CD4-positive, alpha-beta T cell treated with Interleukin-4 for 1 hour (primary cell): ENCODE measurements at regions not wholly inside any gene's neighbourhood (a gene's known extent, or its start where the extent isn't known, plus 50 kb on each side); places are given as distances from the start of the nearest gene placed in this dataset.

Experiments used
- DNase-seq, 2 donors: peaks; one replicate each; pipeline ENCODE4 v3.0.0-alpha.2; 2020 to 2022

- no peak for DNase-seq
These were observed 649.6 kb downstream of the BCL11B start for GRCh38 chr14:98622208-98623051.

GRCh38 chr14:98623788-98624415 is 648.1 kb downstream of the BCL11B start:
- DNase-seq: no peak

DNA sequence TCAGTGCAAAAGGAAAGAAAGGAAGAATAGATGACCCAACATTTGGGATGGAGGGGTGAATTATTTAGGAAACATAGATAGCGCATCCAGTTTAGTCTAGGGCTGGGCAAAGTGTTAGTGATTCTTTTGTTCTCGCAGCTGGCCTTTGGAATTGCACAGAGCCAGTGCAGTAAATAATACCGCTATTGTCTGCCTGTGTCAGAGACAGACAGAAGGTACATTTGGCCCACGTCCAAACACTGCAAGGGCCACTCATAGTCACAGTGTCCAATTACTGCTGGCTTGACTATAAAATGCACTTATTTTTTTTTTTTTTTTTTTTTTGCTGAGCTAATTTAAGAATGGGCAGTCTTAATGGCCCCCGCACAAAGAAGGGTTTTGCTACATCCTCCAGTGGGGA is 638.6 kb downstream of the BCL11B start:
- DNase-seq: no peak

DNA sequence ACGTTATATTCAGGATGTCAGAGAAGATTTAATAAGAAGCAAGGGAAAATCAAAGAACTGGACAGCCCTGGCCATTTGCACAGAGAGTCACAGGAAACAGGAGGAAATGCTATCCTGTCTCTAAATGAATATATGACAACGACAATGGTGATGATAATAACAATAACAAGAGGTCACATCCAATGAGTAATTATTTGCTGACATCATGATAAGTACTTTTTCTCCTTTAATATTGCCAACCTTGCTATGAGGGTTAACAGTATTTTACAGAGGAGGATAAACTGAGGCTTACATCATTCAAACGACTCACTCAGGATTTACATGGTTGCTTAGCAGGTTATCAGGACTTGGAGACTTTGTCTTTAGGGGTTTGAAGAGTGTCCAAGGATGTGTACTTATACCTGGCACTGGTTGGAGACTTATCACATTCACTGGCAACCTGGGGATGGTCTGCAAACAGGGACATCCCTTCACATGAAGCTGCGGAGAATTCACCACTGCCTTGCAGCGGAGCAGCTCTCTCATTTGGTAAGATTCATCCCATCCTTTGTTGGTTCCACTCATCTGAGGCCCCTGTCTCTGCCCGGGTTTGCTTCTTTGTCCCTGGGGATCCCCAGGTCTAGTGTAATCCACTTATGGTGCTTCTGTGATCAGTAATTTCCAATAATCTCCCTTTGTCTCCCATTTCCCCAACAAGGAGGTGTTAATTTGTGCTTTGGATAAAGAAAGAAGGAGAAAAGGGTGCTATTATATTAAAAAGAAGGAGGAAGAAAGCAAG is 637.8 kb downstream of the BCL11B start:
- DNase-seq: no peak

GRCh38 chr14:98638366-98638765 is 633.6 kb downstream of the BCL11B start:
- no peak for DNase-seq

DNA sequence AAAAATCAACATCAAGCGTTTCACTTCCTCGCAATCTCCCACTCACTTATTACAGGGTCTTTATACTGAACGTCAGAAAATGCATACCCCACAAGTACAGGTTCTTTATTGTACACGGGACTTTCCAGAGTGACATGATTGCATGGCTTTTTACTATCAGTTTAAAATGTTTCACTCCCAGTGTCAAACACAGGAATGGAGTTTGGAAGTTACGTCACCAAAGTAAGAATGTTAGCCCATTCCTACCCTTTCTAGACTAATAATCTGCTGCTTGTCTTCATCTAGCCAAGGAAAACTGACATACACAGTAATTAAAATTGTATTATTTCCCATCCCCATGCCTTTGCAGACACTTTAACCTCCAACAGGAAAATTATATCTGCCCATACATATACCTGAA is 624.2 kb downstream of the BCL11B start:
- no peak for DNase-seq

DNA sequence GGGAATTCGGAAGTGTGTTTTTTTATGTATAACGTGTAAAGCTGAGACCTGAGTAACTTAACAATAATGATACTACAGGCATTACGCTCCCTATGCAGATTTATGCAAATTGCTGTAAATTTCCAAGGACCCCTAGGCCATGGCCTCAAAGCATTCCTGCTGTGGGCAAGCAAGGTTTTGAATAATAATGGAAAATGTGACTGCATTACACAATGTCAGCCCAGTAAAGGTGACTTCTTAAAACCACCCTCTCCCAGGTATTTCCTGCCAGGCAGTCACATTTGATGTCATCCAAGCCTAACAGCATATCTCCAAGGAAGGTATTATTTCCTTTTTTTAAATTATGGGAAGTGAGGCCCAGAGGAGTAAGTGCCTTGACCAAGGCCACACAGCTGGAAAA is 621.0 kb downstream of the BCL11B start:
- DNase-seq: no peak

GRCh38 chr14:98665007-98665406 is 607.0 kb downstream of the BCL11B start:
- DNase-seq: no peak

GRCh38 chr14:98666545-98666944 is 605.5 kb downstream of the BCL11B start:
- no peak for DNase-seq

DNA sequence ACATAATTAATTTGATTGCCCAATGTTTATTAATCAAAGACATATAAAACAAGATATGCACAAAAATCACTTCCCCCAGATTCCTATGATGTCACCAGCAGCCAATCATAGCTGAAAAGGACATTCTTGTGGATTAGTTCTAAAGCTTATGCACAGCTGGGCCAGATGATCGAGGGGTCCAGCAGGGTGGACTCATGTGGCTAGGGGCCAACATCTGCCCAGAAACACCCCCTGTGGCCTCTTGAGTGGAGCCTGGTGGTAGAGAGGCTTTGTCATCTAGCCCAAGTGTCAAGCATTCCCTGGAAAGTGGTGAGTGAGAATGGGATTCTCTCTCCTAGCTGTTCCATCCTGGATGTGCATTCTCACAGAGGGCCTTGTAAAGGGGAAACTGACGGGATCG is 590.0 kb downstream of the BCL11B start:
- DNase-seq: no peak

DNA sequence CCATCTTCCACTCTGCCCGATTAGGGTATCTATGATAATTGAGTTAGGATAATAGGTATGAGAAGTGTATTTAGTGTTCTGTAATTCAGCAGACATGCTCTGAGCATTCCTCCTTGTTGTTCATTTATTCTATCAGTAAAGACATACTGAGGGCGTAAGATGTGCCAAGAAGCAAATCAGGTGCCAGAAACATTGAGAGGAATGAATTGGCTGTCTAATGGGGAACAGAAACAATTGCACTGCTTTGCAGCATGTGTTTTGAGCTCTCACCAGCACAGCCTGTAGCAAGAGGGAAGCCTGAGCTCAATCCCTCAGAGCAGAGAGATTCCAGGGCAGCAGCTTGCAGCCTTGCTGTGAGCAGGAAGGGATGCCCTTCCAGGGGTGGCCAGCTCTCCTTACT is 589.3 kb downstream of the BCL11B start:
- DNase-seq: no peak

- DNase-seq: no peak
These were observed 587.5 kb downstream of the BCL11B start for GRCh38 chr14:98684468-98684867.

DNA sequence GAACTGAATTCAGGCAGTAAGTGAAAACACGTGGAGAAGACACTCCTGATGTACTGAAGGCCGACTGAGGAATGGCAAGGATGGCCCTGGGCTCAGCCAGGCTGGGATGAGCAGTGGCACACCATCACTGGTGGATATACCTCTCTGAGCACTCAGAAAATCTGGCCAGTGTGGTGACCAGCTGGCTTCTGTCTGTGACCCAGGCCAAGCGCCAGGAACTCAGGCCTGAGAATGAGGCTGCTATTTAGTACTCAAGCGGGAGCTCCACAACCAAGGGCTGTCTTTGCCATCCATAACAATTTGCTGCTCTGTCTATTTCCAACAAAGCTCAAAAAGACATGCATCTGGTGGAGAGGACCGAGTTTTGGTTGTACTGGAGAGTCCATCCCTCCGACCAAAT is 586.3 kb downstream of the BCL11B start:
- DNase-seq: no peak

DNA sequence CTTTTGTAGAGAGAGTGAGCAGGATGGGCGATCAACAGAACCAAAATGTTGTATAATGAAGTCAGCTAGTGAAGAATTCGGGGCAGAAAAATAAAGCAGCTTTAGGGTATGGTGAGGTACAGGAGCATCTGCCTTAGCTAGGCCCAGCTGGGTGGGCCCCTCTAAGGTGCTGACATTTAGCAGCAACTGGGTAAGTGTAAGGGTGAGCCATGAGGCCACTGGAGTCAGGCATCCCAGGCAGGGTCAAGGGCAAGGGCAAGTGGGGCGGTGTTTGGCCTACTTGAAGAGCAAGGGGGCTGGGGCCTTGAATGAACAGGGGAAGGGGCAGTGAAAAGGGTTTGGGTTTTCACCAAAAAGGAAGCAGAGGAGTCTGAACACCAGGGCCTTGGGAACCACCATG is 583.6 kb downstream of the BCL11B start:
- DNase-seq: no peak

DNA sequence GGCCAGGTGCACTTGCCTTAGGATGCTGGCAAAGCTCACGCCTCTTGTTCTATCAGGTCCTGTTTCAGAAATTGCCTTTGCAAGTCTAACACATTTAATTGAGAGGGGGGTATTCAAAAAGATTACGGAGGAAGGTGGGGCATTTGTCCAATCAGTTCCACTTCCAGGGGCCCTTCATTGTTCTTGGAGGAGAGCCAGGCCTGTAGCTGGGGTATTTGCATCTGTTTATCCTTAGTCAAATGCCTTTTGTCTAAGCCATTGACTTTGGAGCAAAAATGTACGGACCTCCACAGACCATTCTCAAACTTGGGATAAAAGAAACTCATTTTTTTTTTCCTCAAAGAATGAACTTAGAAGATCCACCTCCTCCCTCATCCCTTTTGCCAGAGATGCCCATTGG is 582.0 kb downstream of the BCL11B start:
- no peak for DNase-seq

DNA sequence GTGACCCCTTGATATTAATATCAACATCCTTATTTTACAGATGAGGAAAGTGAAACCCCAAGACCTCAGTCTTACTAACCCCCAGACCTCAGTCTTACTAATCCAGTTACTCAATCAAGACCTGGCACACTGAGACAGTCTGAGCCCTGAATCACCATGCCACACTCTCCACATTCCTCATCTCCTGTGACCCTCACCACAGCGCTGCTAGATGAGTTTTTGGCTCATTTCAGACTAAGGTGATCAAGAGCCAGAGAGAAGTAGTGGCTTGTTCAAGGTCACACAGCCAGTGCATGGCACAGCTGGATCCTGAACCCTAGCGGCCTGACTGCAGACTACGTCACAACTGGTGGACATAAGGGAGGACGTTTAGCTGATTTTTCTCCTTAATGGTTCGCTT is 579.2 kb downstream of the BCL11B start:
- DNase-seq: no peak

DNA sequence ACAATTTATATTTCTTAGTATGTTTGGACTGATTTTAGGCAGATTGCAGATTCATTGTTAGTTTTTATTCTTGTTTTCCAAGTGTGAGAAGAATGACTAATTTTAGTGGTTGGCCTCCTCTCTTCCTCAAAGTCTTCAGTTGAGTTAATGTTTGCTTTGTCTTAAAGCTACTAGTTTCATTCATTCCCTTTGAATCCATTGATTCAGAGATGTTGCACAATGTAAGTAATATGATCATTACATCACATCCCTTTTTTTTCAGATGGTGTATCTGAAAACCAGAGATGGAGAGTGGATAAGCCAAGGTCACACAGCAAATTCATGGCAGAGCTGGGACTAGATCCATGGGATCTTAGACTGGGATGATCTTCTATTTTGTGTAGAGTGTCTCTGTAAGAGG is 577.5 kb downstream of the BCL11B start:
- no peak for DNase-seq

DNA sequence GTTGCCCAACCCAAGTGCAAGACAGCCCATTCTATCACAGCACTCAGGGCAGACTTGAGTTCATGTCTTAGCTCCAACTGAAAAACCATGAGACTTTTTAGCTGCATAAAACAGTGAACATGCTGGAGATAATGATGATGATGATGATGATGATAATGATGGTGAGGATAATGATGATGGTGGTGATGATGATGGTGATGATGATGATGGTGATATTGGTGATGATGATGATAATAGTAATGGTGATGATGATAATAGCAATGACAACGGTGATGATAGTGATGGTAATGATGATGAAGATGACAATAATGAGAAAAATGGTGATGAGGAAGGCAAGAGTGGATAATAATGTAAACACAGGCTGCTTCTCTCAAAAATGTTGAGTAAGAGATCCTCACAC is 576.2 kb downstream of the BCL11B start:
- DNase-seq: no peak

- no peak for DNase-seq
These were observed 573.7 kb downstream of the BCL11B start for GRCh38 chr14:98698341-98698740.

- no peak for DNase-seq
These were observed 571.2 kb downstream of the BCL11B start for GRCh38 chr14:98700748-98701147.

DNA sequence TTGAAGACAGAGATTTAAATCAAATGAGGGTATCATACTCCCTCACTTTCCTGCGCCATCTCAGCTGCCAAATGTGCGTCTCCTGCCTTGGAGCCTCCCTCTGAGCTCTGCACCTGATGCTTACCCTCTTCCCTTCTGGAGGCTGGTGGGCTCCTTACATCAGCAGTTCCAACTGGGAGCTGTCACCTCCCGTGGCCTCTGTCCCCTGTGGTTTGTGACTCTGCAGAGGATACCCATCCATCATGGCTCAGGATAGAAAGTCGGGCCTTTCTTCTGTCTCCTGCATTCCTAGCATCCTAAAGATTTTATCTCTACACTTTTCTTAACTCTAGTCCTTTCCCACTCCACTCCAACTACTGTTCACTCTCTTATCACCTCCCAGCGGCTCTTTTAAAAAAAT is 570.6 kb downstream of the BCL11B start:
- DNase-seq: no peak

DNA sequence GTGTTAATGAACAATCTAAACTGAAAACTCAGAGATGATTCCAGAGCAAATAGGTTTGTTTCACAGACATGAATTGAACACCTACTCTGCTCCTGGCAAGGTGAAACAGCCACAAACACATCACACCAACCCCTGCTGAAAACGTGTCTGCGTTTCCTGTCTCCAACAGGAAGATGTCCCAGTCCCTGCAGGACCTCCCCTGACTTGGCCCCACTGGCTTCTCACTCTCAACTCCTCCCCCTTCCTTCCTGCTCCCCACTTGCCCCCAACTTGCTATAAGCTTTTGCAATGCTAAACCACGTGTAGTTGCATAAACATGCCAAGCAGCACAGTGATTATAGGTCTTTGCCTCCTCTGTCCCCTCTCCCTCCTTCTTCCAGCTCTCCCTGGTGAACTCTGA is 567.6 kb downstream of the BCL11B start:
- DNase-seq: peak; percentile 55 to 67

DNA sequence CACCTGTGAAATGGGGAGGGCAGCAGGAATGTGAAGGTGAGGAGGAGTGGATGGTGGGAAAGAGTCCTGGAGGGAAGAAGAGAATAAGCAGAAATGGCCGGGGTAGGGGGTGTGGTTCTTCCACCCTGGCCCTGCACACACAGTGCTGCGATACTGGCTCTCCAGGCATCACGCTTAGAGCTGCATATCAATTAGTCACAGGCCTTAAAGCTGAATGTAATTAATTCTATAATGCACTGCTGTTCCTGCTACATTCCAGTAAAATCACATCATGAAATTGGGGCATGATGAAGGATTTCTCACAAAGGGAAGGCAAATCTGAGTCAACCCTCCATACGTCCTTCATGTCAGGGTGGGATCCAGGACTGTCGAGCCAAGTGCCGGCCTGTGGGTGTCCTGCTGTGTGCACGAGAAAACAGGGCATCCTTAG is 566.1 kb downstream of the BCL11B start:
- DNase-seq: no peak

GRCh38 chr14:98707522-98707921 is 564.5 kb downstream of the BCL11B start:
- DNase-seq: no peak
